GM10266 (cell line): ENCODE measurements at regions not wholly inside any gene's neighbourhood (a gene's known extent, or its start where the extent isn't known, plus 50 kb on each side); places are given as distances from the start of the nearest gene placed in this dataset.

Source experiments
- DNase-seq: peaks from one replicate; pipeline ENCODE4 v3.0.0; 2012; ENCODE audit errors: extremely low spot score
- TF ChIP-seq, protein P1 (sequence below): IDR thresholded peaks from 2 replicates; pipeline ENCODE4 v1.5.1; 2012; ENCODE audit warnings: mild to moderate bottlenecking, low read depth; ENCODE audit not compliant: control insufficient read depth, insufficient read depth; ENCODE audit errors: missing control alignments

DNA sequence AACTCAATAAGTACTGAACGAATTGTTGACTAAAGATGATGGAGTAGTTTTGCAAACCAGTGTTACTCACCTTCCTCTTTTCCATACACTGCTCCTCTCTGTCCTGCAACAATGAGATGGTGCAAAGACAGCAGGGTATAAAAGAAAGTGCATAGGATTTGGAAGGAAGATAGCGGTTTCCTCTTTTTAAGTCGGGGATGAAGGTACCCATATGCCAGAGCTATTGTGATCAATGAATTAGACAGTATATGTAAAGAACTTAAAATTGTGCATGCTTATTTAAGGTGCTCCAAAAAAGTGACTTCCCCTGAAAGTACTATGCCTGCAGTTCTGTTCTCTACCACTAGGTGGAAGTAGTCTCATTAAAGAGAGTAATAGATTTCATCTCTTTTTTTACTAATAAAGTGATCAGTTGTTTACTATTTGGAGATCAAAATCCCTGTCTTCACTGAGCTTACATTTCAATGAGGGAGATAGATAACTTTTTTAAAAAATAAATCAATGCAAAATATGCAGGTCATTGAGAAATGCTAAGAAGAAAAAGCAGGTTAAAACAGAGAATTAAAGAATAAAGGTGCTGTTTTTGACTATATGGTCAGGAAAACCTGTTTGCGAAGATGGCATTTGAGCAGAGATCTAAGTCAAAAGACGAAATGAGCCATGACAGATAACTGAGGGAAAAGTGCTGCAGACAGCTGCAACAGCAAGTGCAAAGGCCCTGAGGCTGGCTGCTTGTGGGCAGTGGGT is 339.7 kb upstream of the SLC14A2 start:
- TF ChIP-seq, protein P1, sequence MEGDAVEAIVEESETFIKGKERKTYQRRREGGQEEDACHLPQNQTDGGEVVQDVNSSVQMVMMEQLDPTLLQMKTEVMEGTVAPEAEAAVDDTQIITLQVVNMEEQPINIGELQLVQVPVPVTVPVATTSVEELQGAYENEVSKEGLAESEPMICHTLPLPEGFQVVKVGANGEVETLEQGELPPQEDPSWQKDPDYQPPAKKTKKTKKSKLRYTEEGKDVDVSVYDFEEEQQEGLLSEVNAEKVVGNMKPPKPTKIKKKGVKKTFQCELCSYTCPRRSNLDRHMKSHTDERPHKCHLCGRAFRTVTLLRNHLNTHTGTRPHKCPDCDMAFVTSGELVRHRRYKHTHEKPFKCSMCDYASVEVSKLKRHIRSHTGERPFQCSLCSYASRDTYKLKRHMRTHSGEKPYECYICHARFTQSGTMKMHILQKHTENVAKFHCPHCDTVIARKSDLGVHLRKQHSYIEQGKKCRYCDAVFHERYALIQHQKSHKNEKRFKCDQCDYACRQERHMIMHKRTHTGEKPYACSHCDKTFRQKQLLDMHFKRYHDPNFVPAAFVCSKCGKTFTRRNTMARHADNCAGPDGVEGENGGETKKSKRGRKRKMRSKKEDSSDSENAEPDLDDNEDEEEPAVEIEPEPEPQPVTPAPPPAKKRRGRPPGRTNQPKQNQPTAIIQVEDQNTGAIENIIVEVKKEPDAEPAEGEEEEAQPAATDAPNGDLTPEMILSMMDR: peak; percentile 59
- peak; percentile 17 for DNase-seq

- no peak for DNase-seq
- TF ChIP-seq, protein P1: no peak
Observed at GRCh38 chr18:45276878-45277277, 338.4 kb upstream of the SLC14A2 start.

DNA sequence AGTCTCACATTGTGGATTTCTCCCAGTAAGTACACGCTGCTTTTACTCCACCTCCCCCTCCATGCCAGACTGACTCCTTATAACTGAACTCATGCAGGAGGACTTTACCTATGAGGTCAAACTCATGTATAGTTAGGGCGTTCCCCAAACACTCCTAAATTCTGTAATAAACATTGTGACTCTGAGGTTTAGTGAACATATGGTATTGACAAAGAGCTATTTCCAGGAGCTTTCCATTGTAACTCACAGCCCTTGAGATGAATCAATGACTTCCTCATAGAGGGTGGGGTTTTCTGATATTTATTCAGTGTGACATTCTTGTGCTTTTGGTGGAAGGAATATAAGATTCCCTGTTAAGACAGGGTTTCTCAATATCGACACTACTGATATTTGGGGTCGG is 337.4 kb upstream of the SLC14A2 start:
- no peak for DNase-seq
- TF ChIP-seq, protein P1: no peak

GRCh38 chr18:45280481-45281276 is 334.6 kb upstream of the SLC14A2 start:
- TF ChIP-seq, protein P1: no peak
- DNase-seq: no peak

GRCh38 chr18:45282101-45282812 is 333.0 kb upstream of the SLC14A2 start:
- TF ChIP-seq, protein P1: no peak
- DNase-seq: no peak

- DNase-seq: no peak
- TF ChIP-seq, protein P1: no peak
Observed at GRCh38 chr18:45284174-45284573, 331.1 kb upstream of the SLC14A2 start.
